ENCODE measurements at regions not wholly inside any gene's neighbourhood (a gene's known extent, or its start where the extent isn't known, plus 50 kb on each side); places are given as distances from the start of the nearest gene placed in this dataset.

- H3K4me3 ChIP-seq (IDR thresholded peaks at IDR 0.05; ENCODE audit: insufficient read depth, low read depth, low read length): no peak overlapping the region
- no peaks in the 10 kb centered on the region for H3K4me1 ChIP-seq (ENCODE audit: low read depth, poor library complexity, severe bottlenecking)
- no peaks in the 10 kb centered on the region for H3K36me3 ChIP-seq (ENCODE audit: insufficient read depth)
- no peak overlapping the region for H3K9ac ChIP-seq
- no peak overlapping the region for H2AFZ ChIP-seq (ENCODE audit: low read depth)
- H3K4me2 ChIP-seq: no peak overlapping the region
- H3K27me3 ChIP-seq (ENCODE audit: insufficient read depth, low read depth): no peaks in the 10 kb centered on the region
- no peaks in the 10 kb centered on the region for H3K79me2 ChIP-seq (ENCODE audit: insufficient read depth, low read depth)
- no peak overlapping the region for H3K27ac ChIP-seq
- no peaks in the 10 kb centered on the region for H4K20me1 ChIP-seq (ENCODE audit: insufficient read depth)
- no peak for TF ChIP-seq CTCF (conservative IDR thresholded peaks at IDR 0.05; ENCODE audit: low read depth, low read length)
Measured at GRCh38 chr13:74406420-74406819, 272.2 kb upstream of the KLF12 start.

GRCh38 chr13:74398599-74398998 lies 264.4 kb upstream of the KLF12 start:
- Histone ChIP-seq H3K27ac (no peak overlapping the region), H3K4me1 (ENCODE audit: low read depth, poor library complexity, severe bottlenecking) (no peaks in the 10 kb centered on the region), H3K36me3 (ENCODE audit: insufficient read depth) (no peaks in the 10 kb centered on the region), H3K4me2 (no peak overlapping the region), H3K79me2 (ENCODE audit: insufficient read depth, low read depth) (no peaks in the 10 kb centered on the region), H3K4me3 (IDR thresholded peaks at IDR 0.05; ENCODE audit: insufficient read depth, low read depth, low read length) (no peak overlapping the region), H3K27me3 (ENCODE audit: insufficient read depth, low read depth) (no peaks in the 10 kb centered on the region), H2AFZ (ENCODE audit: low read depth) (no peak overlapping the region), H4K20me1 (ENCODE audit: insufficient read depth) (no peaks in the 10 kb centered on the region), H3K9ac (no peak overlapping the region)
- no peak for TF ChIP-seq CTCF (conservative IDR thresholded peaks at IDR 0.05; ENCODE audit: low read depth, low read length)

GRCh38 chr13:74389056-74389455 lies 254.9 kb upstream of the KLF12 start:
- Histone ChIP-seq H2AFZ (ENCODE audit: low read depth) (no peak overlapping the region), H3K36me3 (ENCODE audit: insufficient read depth) (no peaks in the 10 kb centered on the region), H3K4me3 (IDR thresholded peaks at IDR 0.05; ENCODE audit: insufficient read depth, low read depth, low read length) (no peak overlapping the region), H3K27ac (no peak overlapping the region), H3K27me3 (ENCODE audit: insufficient read depth, low read depth) (no peaks in the 10 kb centered on the region), H3K4me2 (no peak overlapping the region), H4K20me1 (ENCODE audit: insufficient read depth) (no peaks in the 10 kb centered on the region), H3K9ac (no peak overlapping the region), H3K4me1 (ENCODE audit: low read depth, poor library complexity, severe bottlenecking) (no peaks in the 10 kb centered on the region), H3K79me2 (ENCODE audit: insufficient read depth, low read depth) (no peaks in the 10 kb centered on the region)
- no peak for TF ChIP-seq CTCF (conservative IDR thresholded peaks at IDR 0.05; ENCODE audit: low read depth, low read length)

GRCh38 chr13:74388626-74389025 lies 254.4 kb upstream of the KLF12 start:
- Histone ChIP-seq H3K27me3 (ENCODE audit: insufficient read depth, low read depth) (no peaks in the 10 kb centered on the region), H4K20me1 (ENCODE audit: insufficient read depth) (no peaks in the 10 kb centered on the region), H2AFZ (ENCODE audit: low read depth) (no peak overlapping the region), H3K27ac (no peak overlapping the region), H3K79me2 (ENCODE audit: insufficient read depth, low read depth) (no peaks in the 10 kb centered on the region), H3K4me1 (ENCODE audit: low read depth, poor library complexity, severe bottlenecking) (no peaks in the 10 kb centered on the region), H3K36me3 (ENCODE audit: insufficient read depth) (no peaks in the 10 kb centered on the region), H3K9ac (no peak overlapping the region), H3K4me2 (no peak overlapping the region), H3K4me3 (IDR thresholded peaks at IDR 0.05; ENCODE audit: insufficient read depth, low read depth, low read length) (no peak overlapping the region)
- TF ChIP-seq CTCF (conservative IDR thresholded peaks at IDR 0.05; ENCODE audit: low read depth, low read length): no peak

GRCh38 chr13:74372511-74372910 lies 238.3 kb upstream of the KLF12 start:
- no peaks in the 10 kb centered on the region for H3K4me1 ChIP-seq (ENCODE audit: low read depth, poor library complexity, severe bottlenecking)
- no peaks in the 10 kb centered on the region for H3K27me3 ChIP-seq (ENCODE audit: insufficient read depth, low read depth)
- H3K4me3 ChIP-seq (IDR thresholded peaks at IDR 0.05; ENCODE audit: insufficient read depth, low read depth, low read length): no peak overlapping the region
- H3K36me3 ChIP-seq (ENCODE audit: insufficient read depth): no peaks in the 10 kb centered on the region
- H3K27ac ChIP-seq: no peak overlapping the region
- no peak overlapping the region for H3K4me2 ChIP-seq
- no peaks in the 10 kb centered on the region for H4K20me1 ChIP-seq (ENCODE audit: insufficient read depth)
- no peak overlapping the region for H3K9ac ChIP-seq
- H2AFZ ChIP-seq (ENCODE audit: low read depth): no peak overlapping the region
- no peaks in the 10 kb centered on the region for H3K79me2 ChIP-seq (ENCODE audit: insufficient read depth, low read depth)
- TF ChIP-seq CTCF (conservative IDR thresholded peaks at IDR 0.05; ENCODE audit: low read depth, low read length): no peak

Measured in KMS-11 (cell line).